SK-N-SH (cell line): ENCODE measurements at regions not wholly inside any gene's neighbourhood (a gene's known extent, or its start where the extent isn't known, plus 50 kb on each side); places are given as distances from the start of the nearest gene placed in this dataset.

Experiments used
- CTCF ChIA-PET: fragments of 300-600, 350-600 bp; formaldehyde crosslinking; extraction: SDS; loops from one replicate; lab custom pipeline; 2021; lab: Yijun Ruan, JAX
- POLR2A ChIA-PET: fragments of 350-600 bp; sonication (Branson Sonifier 250); formaldehyde crosslinking; extraction: SDS; loops from one replicate; lab custom pipeline; 2020; ENCODE audit warnings: antibody characterized with exemption, inconsistent platforms; lab: Yijun Ruan, JAX
- DNase-seq: peaks from one replicate; pipeline ENCODE4 v3.0.0; 2012
- H2AFZ ChIP-seq: fragments of 200-600 bp; sonication (generic); 2 replicates; pipeline ENCODE4 v1.8.1; 2016; ENCODE audit warnings: antibody characterized with exemption, mild to moderate bottlenecking, low read depth
- H3F3A ChIP-seq: fragments of 200-600 bp; sonication (generic); replicated peaks from 2 replicates; pipeline ENCODE3; 2016; ENCODE audit warnings: antibody characterized with exemption, mild to moderate bottlenecking; ENCODE audit not compliant: insufficient read depth
- H3K27ac ChIP-seq, 2 experiments: fragments of 200-500 bp in 1 of 2; fragments of 200-600 bp in 1 of 2; sonication (Bioruptor generic) in 1 of 2; sonication (generic), shearing (Covaris generic) in 1 of 2; 2 replicates each; pipeline versions ENCODE4 v1.5.1 to v1.6.1; 2014 to 2016; ENCODE audit warnings: low read depth in 2 of 2, inconsistent platforms in 1 of 2, low read length in 1 of 2, mild to moderate bottlenecking in 1 of 2, mixed read lengths in 1 of 2
- H3K27me3 ChIP-seq: fragments of 200-600 bp; sonication (generic), shearing (Covaris generic); 2 replicates; pipeline ENCODE4 v1.6.1; 2016; ENCODE audit warnings: mixed run types; ENCODE audit not compliant: insufficient read depth
- H3K36me3 ChIP-seq, 2 experiments: fragments of 200-500 bp in 1 of 2; fragments of 200-600 bp in 1 of 2; sonication (Bioruptor generic) in 1 of 2; sonication (generic) in 1 of 2; replicated peaks in 1 of 2; 2 replicates each; pipeline versions ENCODE3 to v1.5.1; 2014 to 2016; ENCODE audit warnings: low read length in 1 of 2, mild to moderate bottlenecking in 1 of 2; ENCODE audit not compliant: insufficient read depth in 2 of 2, control insufficient read depth in 1 of 2
- H3K4me1 ChIP-seq, 2 experiments: fragments of 200-500 bp in 1 of 2; fragments of 200-600 bp in 1 of 2; sonication (Bioruptor generic) in 1 of 2; sonication (generic), shearing (Covaris generic) in 1 of 2; 2 replicates each; pipeline versions ENCODE4 v1.5.1 to v1.6.1; 2014 to 2016; ENCODE audit warnings: low read depth in 1 of 2, low read length in 1 of 2, mixed run types in 1 of 2; ENCODE audit not compliant: insufficient read depth in 2 of 2, control insufficient read depth in 1 of 2
- H3K4me2 ChIP-seq: fragments of 200-600 bp; sonication (generic), shearing (Covaris generic); 2 replicates; pipeline ENCODE4 v1.6.1; 2017; ENCODE audit warnings: mixed run types
- H3K4me3 ChIP-seq, 2 experiments: fragments of 200-500 bp in 1 of 2; fragments of 200-600 bp in 1 of 2; sonication (Bioruptor generic) in 1 of 2; sonication (generic), shearing (Covaris generic) in 1 of 2; 2 replicates each; pipeline versions ENCODE4 v1.5.1 to v1.8.1; 2014 to 2016; ENCODE audit warnings: low read depth in 2 of 2, inconsistent platforms in 1 of 2, low read length in 1 of 2, mild to moderate bottlenecking in 1 of 2, mixed read lengths in 1 of 2, moderate library complexity in 1 of 2
- H3K79me2 ChIP-seq: fragments of 200-600 bp; sonication (generic); 2 replicates; pipeline ENCODE4 v1.8.1; 2017; ENCODE audit warnings: mild to moderate bottlenecking; ENCODE audit not compliant: insufficient read depth
- H3K9ac ChIP-seq: fragments of 200-600 bp; sonication (generic); 2 replicates; pipeline ENCODE4 v1.6.1; 2017; ENCODE audit warnings: mixed run types
- H3K9me2 ChIP-seq: fragments of 200-600 bp; sonication (generic); 2 replicates; pipeline ENCODE4 v1.6.1; 2017; ENCODE audit warnings: mixed run types
- H3K9me3 ChIP-seq: fragments of 200-600 bp; sonication (generic); 2 replicates; pipeline ENCODE4 v1.6.1; 2017; ENCODE audit warnings: mixed run types, mild to moderate bottlenecking, moderate library complexity
- H4K20me1 ChIP-seq: fragments of 200-600 bp; sonication (generic); 2 replicates; pipeline ENCODE4 v1.6.1; 2017; ENCODE audit warnings: mild to moderate bottlenecking, mixed run types; ENCODE audit not compliant: insufficient read depth
- CHD2 ChIP-seq: fragments of 150-350 bp; IDR thresholded peaks from 2 replicates; pipeline ENCODE4 v1.6.1; 2018; ENCODE audit warnings: low read length; ENCODE audit not compliant: partially characterized antibody
- ELF1 ChIP-seq: IDR thresholded peaks from 2 replicates; pipeline ENCODE4 v1.4.0; 2012
- FOXM1 ChIP-seq: IDR thresholded peaks from 2 replicates; pipeline ENCODE4 v1.4.0; 2012; ENCODE audit warnings: low read depth, mild to moderate bottlenecking
- GABPA ChIP-seq: IDR thresholded peaks from 2 replicates; pipeline ENCODE4 v1.4.0; 2012; ENCODE audit warnings: low read depth, mild to moderate bottlenecking
- GATA2 ChIP-seq: sonication (generic); formaldehyde crosslinking; IDR thresholded peaks from 2 replicates; pipeline ENCODE4 v1.5.0; 2020; ENCODE audit warnings: mild to moderate bottlenecking, missing genetic modification reagents
- JUND ChIP-seq: IDR thresholded peaks from 2 replicates; pipeline ENCODE4 v1.4.0; 2012
- MXI1 ChIP-seq: IDR thresholded peaks from 2 replicates; pipeline ENCODE4 v1.6.1; 2012; ENCODE audit warnings: mild to moderate bottlenecking, low read depth, low read length, improper control_type of control experiment
- NFIC ChIP-seq: IDR thresholded peaks from 2 replicates; pipeline ENCODE4 v1.4.0; 2012; ENCODE audit warnings: borderline replicate concordance
- NRF1 ChIP-seq: IDR thresholded peaks from 2 replicates; pipeline ENCODE4 v1.6.1; 2012; ENCODE audit warnings: low read depth, mild to moderate bottlenecking, low read length
- POLR2AphosphoS5 ChIP-seq: IDR thresholded peaks from 2 replicates; pipeline ENCODE4 v1.6.1; 2012; ENCODE audit warnings: low read depth, low read length
- RAD21 ChIP-seq: IDR thresholded peaks from 2 replicates; pipeline ENCODE4 v1.6.1; 2012; ENCODE audit warnings: mild to moderate bottlenecking, low read length
- RCOR1 ChIP-seq: fragments of 150-350 bp; IDR thresholded peaks from 2 replicates; pipeline ENCODE4 v1.6.1; 2017; ENCODE audit warnings: antibody characterized with exemption, low read length
- RFX5 ChIP-seq: IDR thresholded peaks from 2 replicates; pipeline ENCODE4 v1.6.1; 2012; ENCODE audit warnings: mild to moderate bottlenecking, improper control_type of control experiment, low read length
- RXRA ChIP-seq: IDR thresholded peaks from 2 replicates; pipeline ENCODE4 v1.4.0; 2012; ENCODE audit warnings: low read depth, mild to moderate bottlenecking, borderline replicate concordance
- SMC3 ChIP-seq: IDR thresholded peaks from 2 replicates; pipeline ENCODE4 v1.6.1; 2012; ENCODE audit warnings: low read depth, low read length, improper control_type of control experiment
- TAF1 ChIP-seq: IDR thresholded peaks from 2 replicates; pipeline ENCODE4 v1.6.1; 2012; ENCODE audit warnings: low read depth, mild to moderate bottlenecking, low read length, moderate library complexity, borderline replicate concordance
- TCF12 ChIP-seq: IDR thresholded peaks from 2 replicates; pipeline ENCODE4 v1.4.0; 2012
- YY1 ChIP-seq: IDR thresholded peaks from 2 replicates; pipeline ENCODE4 v1.4.0; 2012; ENCODE audit warnings: low read depth, mild to moderate bottlenecking
- WGBS: methylation state at CpG from one replicate; pipeline ENCODE4 v1.1.6; 2017; ENCODE audit warnings: low lambda C conversion rate; 5-methylcytosine and 5-hydroxymethylcytosine counted together
- TF ChIP-seq, protein P1 (sequence below): IDR thresholded peaks from 2 replicates; pipeline ENCODE4; 2012
- TF ChIP-seq, protein P2 (sequence below): IDR thresholded peaks from 2 replicates; pipeline ENCODE4 v1.4.0; 2012; ENCODE audit warnings: low read depth
- TF ChIP-seq, protein P3 (sequence below): IDR thresholded peaks from 2 replicates; pipeline ENCODE4 v1.4.0; 2012; ENCODE audit warnings: low read depth, borderline replicate concordance
- TF ChIP-seq, protein P4 (sequence below): fragments of 150-350 bp; IDR thresholded peaks from 2 replicates; pipeline ENCODE4 v1.6.1; 2016; ENCODE audit warnings: mild to moderate bottlenecking, low read depth, low read length

DNA sequence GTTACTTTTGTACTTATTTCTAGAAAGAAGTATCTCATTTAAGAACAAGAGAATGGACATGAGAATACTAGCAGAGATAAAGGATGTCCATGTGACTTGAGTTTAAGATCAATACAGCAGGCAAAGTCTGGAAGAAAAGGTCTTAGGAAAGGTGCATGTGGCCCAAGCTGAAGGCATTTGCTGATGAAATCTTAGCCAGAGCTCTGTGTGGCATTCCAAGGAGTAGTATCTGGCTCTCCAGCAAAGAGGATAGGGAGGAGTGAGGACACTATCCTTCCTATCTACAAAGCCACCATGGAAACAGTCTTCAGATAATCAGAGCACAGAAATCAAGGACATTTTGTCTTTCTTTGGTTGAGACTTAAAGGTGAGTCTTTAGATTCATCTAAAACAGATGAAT is 244.1 kb upstream of the RGMB start:
- H3K9me3 ChIP-seq, result no peaks in the 10 kb centered on the region
- no peak overlapping the region for H3K9ac ChIP-seq
- H2AFZ ChIP-seq, result no peak overlapping the region
- POLR2A ChIA-PET, result no interaction called here
- no peaks in the 10 kb centered on the region for H3K36me3 ChIP-seq
- no peaks in the 10 kb centered on the region for H3K27me3 ChIP-seq
- no peaks in the 10 kb centered on the region for H3K9me2 ChIP-seq
- no peak for DNase-seq
- H3K27ac ChIP-seq, result no peak overlapping the region
- TF ChIP-seq NFIC (no peak), RAD21 (no peak), GATA2 (CRISPR knock-in tag) (no peak), GABPA (no peak), SMC3 (no peak), POLR2AphosphoS5 (no peak), TCF12 (no peak), JUND (no peak), NRF1 (no peak), CHD2 (no peak), RCOR1 (no peak), TAF1 (no peak)
- TF ChIP-seq, protein P1, sequence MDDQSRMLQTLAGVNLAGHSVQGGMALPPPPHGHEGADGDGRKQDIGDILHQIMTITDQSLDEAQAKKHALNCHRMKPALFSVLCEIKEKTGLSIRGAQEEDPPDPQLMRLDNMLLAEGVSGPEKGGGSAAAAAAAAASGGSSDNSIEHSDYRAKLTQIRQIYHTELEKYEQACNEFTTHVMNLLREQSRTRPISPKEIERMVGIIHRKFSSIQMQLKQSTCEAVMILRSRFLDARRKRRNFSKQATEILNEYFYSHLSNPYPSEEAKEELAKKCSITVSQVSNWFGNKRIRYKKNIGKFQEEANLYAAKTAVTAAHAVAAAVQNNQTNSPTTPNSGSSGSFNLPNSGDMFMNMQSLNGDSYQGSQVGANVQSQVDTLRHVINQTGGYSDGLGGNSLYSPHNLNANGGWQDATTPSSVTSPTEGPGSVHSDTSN, result no peak
- TF ChIP-seq, protein P2, sequence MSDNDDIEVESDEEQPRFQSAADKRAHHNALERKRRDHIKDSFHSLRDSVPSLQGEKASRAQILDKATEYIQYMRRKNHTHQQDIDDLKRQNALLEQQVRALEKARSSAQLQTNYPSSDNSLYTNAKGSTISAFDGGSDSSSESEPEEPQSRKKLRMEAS, result no peak
- TF ChIP-seq, all 33 proteins: peak for 0
- H3F3A ChIP-seq, result no peaks in the 10 kb centered on the region
- H3K4me2 ChIP-seq, result no peak overlapping the region
- CTCF ChIA-PET, result interaction anchor here (0.6 to 1.1 kb wide), 2 partner anchors 90 to 839 kb away, joined by 3 read pairs; no protein-coding TSS in a partner anchor
- H3K4me3 ChIP-seq, result no peak overlapping the region
- no peaks in the 10 kb centered on the region for H4K20me1 ChIP-seq
- no peaks in the 10 kb centered on the region for H3K79me2 ChIP-seq
- no peaks in the 10 kb centered on the region for H3K4me1 ChIP-seq

DNA sequence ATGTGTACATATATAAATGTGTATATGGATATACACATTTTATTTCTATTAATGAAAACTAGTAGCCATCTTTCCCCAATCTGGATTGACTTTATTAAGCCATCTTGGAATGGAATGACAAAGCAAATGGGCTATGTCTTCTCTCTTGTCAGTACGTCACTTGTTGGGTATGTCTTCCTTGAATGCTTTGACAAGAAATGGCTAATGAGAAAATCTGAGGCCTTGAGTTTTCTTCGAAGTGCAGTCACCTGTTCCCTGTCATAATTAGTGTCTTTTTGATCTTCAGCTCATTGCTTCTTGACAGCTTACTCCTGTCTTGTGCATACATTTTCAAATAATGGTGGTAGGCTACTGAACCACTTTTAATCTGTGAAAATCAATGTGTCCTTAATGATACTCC is 243.2 kb upstream of the RGMB start:
- no peaks in the 10 kb centered on the region for H3K36me3 ChIP-seq
- no peaks in the 10 kb centered on the region for H3F3A ChIP-seq
- no peak overlapping the region for H2AFZ ChIP-seq
- H3K4me3 ChIP-seq, result no peak overlapping the region
- H3K79me2 ChIP-seq, result no peaks in the 10 kb centered on the region
- H3K9me2 ChIP-seq, result no peaks in the 10 kb centered on the region
- no peak overlapping the region for H3K9ac ChIP-seq
- H3K9me3 ChIP-seq, result no peaks in the 10 kb centered on the region
- no peak overlapping the region for H3K27ac ChIP-seq
- WGBS, result 45% methylated on average over 2 of the region's 2 CpGs
- TF ChIP-seq FOXM1, result no peak
- no peak for TF ChIP-seq GABPA
- TF ChIP-seq, protein P3, sequence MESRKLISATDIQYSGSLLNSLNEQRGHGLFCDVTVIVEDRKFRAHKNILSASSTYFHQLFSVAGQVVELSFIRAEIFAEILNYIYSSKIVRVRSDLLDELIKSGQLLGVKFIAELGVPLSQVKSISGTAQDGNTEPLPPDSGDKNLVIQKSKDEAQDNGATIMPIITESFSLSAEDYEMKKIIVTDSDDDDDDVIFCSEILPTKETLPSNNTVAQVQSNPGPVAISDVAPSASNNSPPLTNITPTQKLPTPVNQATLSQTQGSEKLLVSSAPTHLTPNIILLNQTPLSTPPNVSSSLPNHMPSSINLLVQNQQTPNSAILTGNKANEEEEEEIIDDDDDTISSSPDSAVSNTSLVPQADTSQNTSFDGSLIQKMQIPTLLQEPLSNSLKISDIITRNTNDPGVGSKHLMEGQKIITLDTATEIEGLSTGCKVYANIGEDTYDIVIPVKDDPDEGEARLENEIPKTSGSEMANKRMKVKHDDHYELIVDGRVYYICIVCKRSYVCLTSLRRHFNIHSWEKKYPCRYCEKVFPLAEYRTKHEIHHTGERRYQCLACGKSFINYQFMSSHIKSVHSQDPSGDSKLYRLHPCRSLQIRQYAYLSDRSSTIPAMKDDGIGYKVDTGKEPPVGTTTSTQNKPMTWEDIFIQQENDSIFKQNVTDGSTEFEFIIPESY, result no peak
- TF ChIP-seq RFX5, result no peak
- TF ChIP-seq SMC3, result no peak
- TF ChIP-seq, protein P4, sequence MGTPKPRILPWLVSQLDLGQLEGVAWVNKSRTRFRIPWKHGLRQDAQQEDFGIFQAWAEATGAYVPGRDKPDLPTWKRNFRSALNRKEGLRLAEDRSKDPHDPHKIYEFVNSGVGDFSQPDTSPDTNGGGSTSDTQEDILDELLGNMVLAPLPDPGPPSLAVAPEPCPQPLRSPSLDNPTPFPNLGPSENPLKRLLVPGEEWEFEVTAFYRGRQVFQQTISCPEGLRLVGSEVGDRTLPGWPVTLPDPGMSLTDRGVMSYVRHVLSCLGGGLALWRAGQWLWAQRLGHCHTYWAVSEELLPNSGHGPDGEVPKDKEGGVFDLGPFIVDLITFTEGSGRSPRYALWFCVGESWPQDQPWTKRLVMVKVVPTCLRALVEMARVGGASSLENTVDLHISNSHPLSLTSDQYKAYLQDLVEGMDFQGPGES, result no peak
- no peak for TF ChIP-seq RXRA
- TF ChIP-seq GATA2 (CRISPR knock-in tag), result no peak
- TF ChIP-seq MXI1, result no peak
- no peak for TF ChIP-seq JUND
- TF ChIP-seq ELF1, result no peak
- no peak for TF ChIP-seq YY1
- no peak for TF ChIP-seq TCF12
- no peak for TF ChIP-seq NRF1
- H3K4me1 ChIP-seq, result no peaks in the 10 kb centered on the region
- no peaks in the 10 kb centered on the region for H4K20me1 ChIP-seq
- no peak overlapping the region for H3K4me2 ChIP-seq
- no peak for DNase-seq
- H3K27me3 ChIP-seq, result no peaks in the 10 kb centered on the region
- ChIA-PET CTCF (no interaction called here), POLR2A (no interaction called here)
